Erythroblast (primary cell): ENCODE measurements at regions not wholly inside any gene's neighbourhood (a gene's known extent, or its start where the extent isn't known, plus 50 kb on each side); places are given as distances from the start of the nearest gene placed in this dataset.

ENCODE experiments used
- GATA1 ChIP-seq: IDR thresholded peaks from 2 replicates; pipeline ENCODE4 v1.6.1; 2011; ENCODE audit warnings: low read depth, mild to moderate bottlenecking, control low read depth, low read length, moderate library complexity
- POLR2A ChIP-seq: IDR thresholded peaks from 2 replicates; pipeline ENCODE4 v1.6.1; 2011; ENCODE audit warnings: mild to moderate bottlenecking, low read length

DNA sequence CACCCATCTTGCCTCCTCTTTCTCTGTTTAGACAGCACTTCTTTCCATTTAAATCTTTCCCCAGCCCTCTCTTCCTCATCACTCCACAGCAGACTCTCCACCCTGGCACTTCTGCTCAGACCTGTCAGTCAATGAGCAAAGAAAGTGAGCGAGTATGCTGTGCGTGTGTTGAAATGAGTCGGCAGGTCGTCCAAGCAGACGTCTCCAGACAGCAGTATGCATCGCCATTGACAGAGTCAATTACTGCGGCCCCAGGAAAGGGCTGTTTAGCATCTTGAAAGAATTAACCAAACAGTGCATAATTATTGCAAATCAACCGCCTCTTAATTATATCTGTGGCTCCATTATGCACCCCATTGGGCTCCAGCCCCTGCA lies 54.8 kb upstream of the KCNG1 start:
- no peak for TF ChIP-seq POLR2A
- no peak for TF ChIP-seq GATA1
